HAP-1 (cell line): ENCODE measurements at regions not wholly inside any gene's neighbourhood (a gene's known extent, or its start where the extent isn't known, plus 50 kb on each side); places are given as distances from the start of the nearest gene placed in this dataset.
A peak's percentile ranks its signal among the peaks of the same experiment; 100 is the strongest.
"Not testable (repeated sequence)": the region's sequence is repeated elsewhere in the genome, so short reads cannot be mapped to it uniquely, and the experiment has no call there.

Source experiments
- DNase-seq, 2 experiments: peaks; one replicate each; pipeline ENCODE4 v3.0.0-alpha.2; 2016 to 2020; ENCODE audit warnings: low spot score in 2 of 2
- H3K27me3 ChIP-seq: fragments of 250-450 bp; sonication (Bioruptor Pico); 2 replicates; pipeline ENCODE4 v1.5.1; 2020; ENCODE audit warnings: low read depth, mild to moderate bottlenecking, moderate library complexity
- H3K36me3 ChIP-seq: fragments of 250-450 bp; sonication (Bioruptor Pico); replicated peaks from 2 replicates; pipeline ENCODE4 v1.5.1; 2020; ENCODE audit warnings: mild to moderate bottlenecking
- H3K4me1 ChIP-seq: fragments of 250-450 bp; sonication (Bioruptor Pico); 2 replicates; pipeline ENCODE4 v1.5.1; 2020; ENCODE audit warnings: mild to moderate bottlenecking
- H3K4me3 ChIP-seq: fragments of 250-450 bp; sonication (Bioruptor Pico); 2 replicates; pipeline ENCODE4 v1.5.1; 2020; ENCODE audit warnings: mild to moderate bottlenecking, moderate library complexity
- H3K9me3 ChIP-seq: fragments of 250-450 bp; sonication (Bioruptor Pico); 2 replicates; pipeline ENCODE4 v1.5.1; 2020; ENCODE audit warnings: mild to moderate bottlenecking, moderate library complexity
- in situ Hi-C: fragments of 300-500 bp; cut with MboI; formaldehyde crosslinking; loops from 3 replicates; pipeline ENCODE4 v1.14.3; 2020; ENCODE audit warnings: low sequenced_read_pairs, inconsistent platforms, mixed read lengths

DNA sequence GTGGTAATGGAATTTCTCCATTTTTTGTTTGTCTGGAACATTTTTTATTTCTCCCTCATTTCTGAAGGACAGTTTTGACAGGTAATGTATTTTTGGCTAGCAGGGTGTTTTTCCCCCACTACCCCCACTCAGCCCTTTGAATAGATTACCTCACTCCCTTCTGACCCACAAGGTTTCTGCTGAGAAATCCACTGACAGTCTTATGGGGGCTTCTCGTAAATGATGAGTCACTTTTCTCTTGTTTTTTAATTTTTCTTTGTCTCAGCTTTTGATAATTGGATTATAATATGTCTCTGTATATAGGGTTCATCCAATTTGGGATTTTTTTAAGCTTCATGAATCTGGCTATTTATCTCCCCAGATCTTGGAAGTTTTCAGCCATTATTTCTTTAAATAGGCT lies 74.7 kb upstream of the CCDC71L start:
- in situ Hi-C loops: loop anchor here (25.0 kb wide), 1 partner anchor 548 kb away; no protein-coding TSS in a partner anchor

DNA sequence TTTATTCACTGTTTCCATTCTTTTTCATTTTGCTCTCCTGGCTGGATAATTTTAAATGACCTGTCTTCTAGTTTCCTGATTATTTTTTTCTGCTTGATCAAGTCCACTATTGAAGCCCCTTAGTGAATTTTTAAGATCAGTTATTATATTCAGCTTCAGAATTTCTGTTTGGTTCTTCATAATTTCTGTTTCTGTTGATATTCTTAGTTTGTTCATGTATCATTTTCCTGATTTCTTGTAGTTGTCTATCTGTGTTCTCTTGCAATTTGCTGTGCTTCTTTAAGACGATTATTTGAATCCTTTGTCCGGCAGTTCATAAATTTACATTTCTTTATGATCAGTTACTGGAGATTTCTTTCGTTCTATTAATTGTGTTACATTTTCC lies 75.2 kb upstream of the CCDC71L start:
- no peak for DNase-seq
- Histone ChIP-seq H3K36me3 (no peaks in the 10 kb centered on the region), H3K4me3 (no peak overlapping the region), H3K9me3 (no peaks in the 10 kb centered on the region), H3K4me1 (no peaks in the 10 kb centered on the region), H3K27me3 (no peaks in the 10 kb centered on the region)
- in situ Hi-C loops: loop anchor here (25.0 kb wide), 1 partner anchor 549 kb away; no protein-coding TSS in a partner anchor

More for the DNA sequence above, 74.7 kb upstream of the CCDC71L start:
- H3K9me3 ChIP-seq: no peaks in the 10 kb centered on the region
- H3K4me3 ChIP-seq: no peak overlapping the region
- no peaks in the 10 kb centered on the region for H3K36me3 ChIP-seq
- DNase-seq: no peak
- no peaks in the 10 kb centered on the region for H3K4me1 ChIP-seq
- H3K27me3 ChIP-seq: no peaks in the 10 kb centered on the region

DNA sequence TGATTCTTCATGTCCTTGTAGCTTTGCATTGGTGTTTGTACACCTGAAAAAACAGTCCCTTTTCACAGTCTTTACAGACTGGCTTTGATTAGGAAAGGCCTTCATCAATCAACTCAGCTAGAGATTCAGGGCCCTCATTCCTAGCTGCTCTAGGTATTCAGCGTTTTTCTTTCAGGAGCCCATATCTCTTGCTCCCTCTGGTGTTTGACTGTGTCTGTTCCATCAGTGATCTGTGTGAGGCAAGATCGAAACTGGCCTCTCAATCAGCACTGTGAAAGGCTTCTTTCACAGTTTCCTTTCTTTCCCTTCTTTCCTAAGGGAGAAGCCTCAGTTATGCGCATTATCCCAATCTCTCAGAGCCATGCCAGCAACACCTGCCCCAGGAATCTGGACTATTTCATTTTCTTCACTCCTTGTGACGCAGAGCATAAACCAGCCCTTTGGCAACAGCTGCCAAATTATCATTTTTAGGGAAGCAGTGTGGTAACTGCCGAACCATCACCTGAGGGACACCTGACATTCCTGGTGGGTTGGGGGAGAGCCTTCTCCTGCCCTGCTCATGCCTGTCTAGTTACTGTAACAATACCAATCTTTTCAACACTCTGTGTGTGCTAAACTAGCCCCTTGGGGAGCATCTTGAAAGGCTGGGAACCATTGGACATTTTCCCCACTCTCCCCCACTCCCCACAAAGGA lies 75.7 kb upstream of the CCDC71L start:
- in situ Hi-C loops: loop anchor here (25.0 kb wide), 1 partner anchor 549 kb away; no protein-coding TSS in a partner anchor
- no peaks in the 10 kb centered on the region for H3K27me3 ChIP-seq
- no peaks in the 10 kb centered on the region for H3K36me3 ChIP-seq
- H3K4me1 ChIP-seq: no peaks in the 10 kb centered on the region
- H3K4me3 ChIP-seq: no peak overlapping the region
- H3K9me3 ChIP-seq: no peaks in the 10 kb centered on the region
- peak in 1 of 2 experiments; percentile 29 for DNase-seq

DNA sequence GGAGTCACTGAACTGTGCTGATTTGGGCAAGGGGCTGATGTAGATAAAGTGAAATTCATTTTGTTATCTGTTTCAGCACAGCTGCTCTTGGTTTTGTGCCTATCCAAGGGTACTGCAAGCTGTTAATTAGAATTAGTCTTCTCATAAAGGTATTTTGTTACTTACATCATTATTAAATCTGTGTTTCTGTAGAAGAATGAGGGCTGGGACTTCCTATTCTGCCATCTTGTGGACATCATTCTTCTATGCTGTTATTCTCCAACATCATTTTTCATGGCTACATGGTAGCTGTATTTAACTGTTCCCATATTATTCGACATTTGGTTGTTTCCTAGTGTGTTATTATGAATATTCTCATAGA lies 76.2 kb upstream of the CCDC71L start:
- no peaks in the 10 kb centered on the region for H3K36me3 ChIP-seq
- DNase-seq: no peak
- H3K9me3 ChIP-seq: no peaks in the 10 kb centered on the region
- no peaks in the 10 kb centered on the region for H3K27me3 ChIP-seq
- in situ Hi-C loops: loop anchor here (25.0 kb wide), 1 partner anchor 550 kb away; no protein-coding TSS in a partner anchor
- H3K4me1 ChIP-seq: no peaks in the 10 kb centered on the region
- H3K4me3 ChIP-seq: no peak overlapping the region

DNA sequence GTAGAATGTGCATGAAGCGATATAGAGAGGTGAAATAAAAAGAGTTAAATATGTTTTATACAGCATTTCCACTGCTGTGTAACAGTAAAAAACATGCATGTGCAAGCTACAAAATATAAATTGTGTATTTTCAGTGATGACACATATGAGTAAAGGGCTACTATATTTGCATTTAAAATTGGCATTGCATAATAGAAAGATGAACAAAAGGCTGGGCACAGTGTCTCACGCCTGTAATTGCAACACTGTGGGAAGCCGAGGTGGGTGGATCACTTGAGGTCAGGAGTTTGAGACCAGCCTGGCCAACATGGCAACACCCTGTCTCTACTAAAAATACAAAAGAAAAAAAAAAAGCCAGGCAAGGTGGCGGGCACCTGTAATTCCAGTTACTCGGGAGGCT lies 79.8 kb upstream of the CCDC71L start:
- in situ Hi-C loops: loop anchor here (25.0 kb wide), 1 partner anchor 554 kb away; no protein-coding TSS in a partner anchor
- H3K36me3 ChIP-seq: no peaks in the 10 kb centered on the region
- no peaks in the 10 kb centered on the region for H3K27me3 ChIP-seq
- no peak for DNase-seq
- H3K4me3 ChIP-seq: no peak overlapping the region
- no peaks in the 10 kb centered on the region for H3K4me1 ChIP-seq
- H3K9me3 ChIP-seq: no peaks in the 10 kb centered on the region

DNA sequence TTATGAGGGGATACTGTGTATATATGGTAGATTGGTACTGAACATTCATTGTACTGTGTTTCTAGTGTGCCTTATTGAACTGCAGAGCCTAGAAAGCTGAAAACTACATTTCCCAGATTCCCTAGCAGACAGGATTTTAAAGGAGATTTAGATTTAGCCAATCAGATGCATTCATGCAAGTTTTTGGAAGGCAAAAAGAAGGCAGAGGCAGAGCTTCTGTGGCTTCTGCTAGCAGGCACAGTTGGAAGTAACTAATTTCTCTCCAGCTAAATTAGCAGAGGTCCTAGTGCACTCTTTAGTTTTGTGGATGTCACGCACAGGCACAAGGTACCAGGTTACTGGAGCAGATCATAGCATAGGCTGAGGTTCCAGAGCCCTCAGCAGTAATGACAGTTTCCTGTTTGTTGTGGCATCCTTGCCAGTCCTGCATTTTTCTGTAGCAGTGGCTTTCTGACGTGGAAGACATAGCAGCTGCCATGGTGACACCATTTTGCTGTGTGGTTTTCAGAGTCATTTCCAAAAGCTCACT lies 83.7 kb upstream of the CCDC71L start:
- Histone ChIP-seq H3K36me3 (no peaks in the 10 kb centered on the region), H3K9me3 (no peaks in the 10 kb centered on the region), H3K4me1 (no peaks in the 10 kb centered on the region), H3K27me3 (no peaks in the 10 kb centered on the region; the same call in 1 of the 2 replicates), H3K4me3 (no peak overlapping the region)
- no peak for DNase-seq
- in situ Hi-C loops: loop anchor here (25.0 kb wide), 1 partner anchor 557 kb away; no protein-coding TSS in a partner anchor

DNA sequence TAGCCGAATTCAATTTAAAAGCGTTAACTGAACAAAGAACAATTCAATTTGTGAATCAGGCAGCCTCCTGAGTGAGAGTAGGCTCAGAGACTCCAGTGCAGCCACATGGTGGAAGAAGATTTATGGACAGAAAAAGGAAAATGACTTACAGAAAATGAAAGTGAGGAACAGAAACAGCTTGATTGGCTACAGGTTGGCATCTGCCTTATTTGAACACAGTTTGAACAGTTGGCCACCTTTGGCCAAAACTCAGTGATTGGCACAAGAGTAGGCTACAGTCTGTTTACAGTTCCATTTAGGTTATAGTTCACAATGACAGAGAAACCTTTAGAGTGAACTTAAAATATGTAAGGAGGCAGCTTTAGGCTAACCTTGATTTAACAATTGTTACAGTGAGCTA lies 86.3 kb upstream of the CCDC71L start:
- in situ Hi-C loops: loop anchor here (25.0 kb wide), 1 partner anchor 560 kb away; no protein-coding TSS in a partner anchor
- H3K9me3 ChIP-seq, H3K36me3 ChIP-seq, H3K27me3 ChIP-seq, H3K4me3 ChIP-seq, H3K4me1 ChIP-seq, DNase-seq: not testable (repeated sequence)

DNA sequence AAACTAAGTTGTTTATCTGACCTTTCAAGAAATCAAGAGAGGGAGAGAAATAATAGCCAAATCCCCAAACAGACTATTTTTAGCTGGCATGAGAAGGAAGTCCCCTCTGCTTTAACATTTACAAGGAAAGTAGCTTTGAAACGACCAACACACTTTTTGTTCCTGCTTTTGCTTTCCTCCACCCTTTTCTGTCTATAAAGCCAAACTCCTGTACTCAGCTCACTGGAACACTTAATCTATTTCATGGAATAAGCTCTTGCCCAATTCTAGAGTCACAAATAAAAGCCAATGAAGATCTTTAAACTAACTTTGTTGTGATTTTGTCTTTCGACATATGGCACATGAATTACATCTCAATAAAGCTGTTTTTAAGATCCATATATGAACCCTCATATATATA lies 86.8 kb upstream of the CCDC71L start:
- in situ Hi-C loops: loop anchor here (25.0 kb wide), 1 partner anchor 561 kb away; no protein-coding TSS in a partner anchor
- no peaks in the 10 kb centered on the region for H3K9me3 ChIP-seq
- no peak overlapping the region for H3K4me3 ChIP-seq
- no peak for DNase-seq
- no peaks in the 10 kb centered on the region; the same call in 1 of the 2 replicates for H3K27me3 ChIP-seq
- no peaks in the 10 kb centered on the region for H3K36me3 ChIP-seq
- no peaks in the 10 kb centered on the region for H3K4me1 ChIP-seq

DNA sequence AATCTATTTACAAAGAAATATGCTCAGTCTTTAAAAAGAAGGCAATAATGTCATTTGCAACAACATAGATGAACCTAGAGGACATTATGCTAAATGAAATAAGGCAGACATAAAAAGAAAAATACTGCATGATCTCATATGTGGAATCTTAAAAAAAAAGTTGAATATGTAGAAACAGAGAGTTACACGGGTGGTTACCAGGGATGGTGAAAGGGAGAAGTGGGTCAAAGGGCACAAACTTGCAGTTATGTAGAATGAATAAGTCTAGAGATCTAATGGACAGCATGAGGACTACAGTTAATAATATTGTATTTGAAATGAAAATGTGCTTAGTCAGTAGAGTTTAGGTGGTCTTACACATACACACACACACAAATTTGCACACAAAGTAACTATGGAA lies 88.2 kb upstream of the CCDC71L start:
- in situ Hi-C loops: loop anchor here (25.0 kb wide), 1 partner anchor 562 kb away; no protein-coding TSS in a partner anchor
- H3K4me3 ChIP-seq: no peak overlapping the region
- H3K4me1 ChIP-seq: no peaks in the 10 kb centered on the region; the same call in 1 of the 2 replicates
- H3K9me3 ChIP-seq: no peaks in the 10 kb centered on the region
- no peaks in the 10 kb centered on the region; the same call in 1 of the 2 replicates for H3K27me3 ChIP-seq
- no peaks in the 10 kb centered on the region for H3K36me3 ChIP-seq
- no peak for DNase-seq

DNA sequence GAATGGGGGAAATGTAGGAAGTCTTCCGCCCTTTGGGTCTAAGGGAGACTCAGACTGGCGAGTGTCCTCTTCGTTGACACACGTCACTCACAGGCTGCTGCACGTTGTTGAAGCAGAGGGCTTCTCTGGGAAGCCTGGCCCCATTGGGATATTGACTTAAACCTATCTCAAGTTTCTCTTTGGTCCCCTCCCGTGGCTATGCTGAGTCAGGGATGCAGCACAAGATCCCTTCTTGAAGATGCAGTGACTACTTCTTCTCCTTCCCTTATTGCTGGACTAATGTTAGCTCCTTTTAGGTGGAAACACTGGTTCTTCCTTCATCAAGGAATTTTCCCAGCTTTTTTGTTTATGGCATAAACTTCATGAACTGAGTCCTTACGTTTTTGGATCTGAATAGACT lies 89.8 kb upstream of the CCDC71L start:
- peaks cover 10% of the 10 kb centered on the region for H3K9me3 ChIP-seq

DNA sequence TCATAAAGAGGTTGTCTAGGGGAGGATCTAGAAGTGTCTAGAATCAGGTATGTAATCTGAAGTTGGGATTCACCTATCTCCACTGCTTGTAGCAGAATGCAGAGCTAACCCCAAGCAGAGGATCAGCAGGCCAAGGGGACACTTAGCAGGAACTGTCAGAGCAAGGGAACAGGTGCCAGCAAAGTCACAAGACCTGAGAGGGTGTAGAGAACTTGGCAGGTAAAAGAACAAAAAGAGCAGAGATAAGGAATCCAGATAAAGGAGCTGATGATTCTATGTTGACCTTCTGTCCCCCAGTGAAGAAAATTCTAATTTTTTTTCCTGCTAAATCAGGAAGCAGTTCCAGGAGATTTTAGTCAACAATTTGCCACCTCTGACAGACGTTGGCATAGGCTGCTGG lies 91.4 kb upstream of the CCDC71L start:
- DNase-seq: no peak
- H3K27me3 ChIP-seq: no peaks in the 10 kb centered on the region; the same call in 1 of the 2 replicates
- peaks cover 10% of the 10 kb centered on the region for H3K4me1 ChIP-seq
- H3K4me3 ChIP-seq: no peak overlapping the region
- in situ Hi-C loops: no loop called here
- H3K36me3 ChIP-seq: no peaks in the 10 kb centered on the region
- peaks cover 10% of the 10 kb centered on the region for H3K9me3 ChIP-seq

More for the DNA sequence above, 89.8 kb upstream of the CCDC71L start:
- in situ Hi-C loops: no loop called here
- no peaks in the 10 kb centered on the region for H3K36me3 ChIP-seq
- H3K4me3 ChIP-seq: no peak overlapping the region
- no peaks in the 10 kb centered on the region; the same call in 1 of the 2 replicates for H3K27me3 ChIP-seq
- peaks cover 4% of the 10 kb centered on the region for H3K4me1 ChIP-seq
- DNase-seq: no peak

DNA sequence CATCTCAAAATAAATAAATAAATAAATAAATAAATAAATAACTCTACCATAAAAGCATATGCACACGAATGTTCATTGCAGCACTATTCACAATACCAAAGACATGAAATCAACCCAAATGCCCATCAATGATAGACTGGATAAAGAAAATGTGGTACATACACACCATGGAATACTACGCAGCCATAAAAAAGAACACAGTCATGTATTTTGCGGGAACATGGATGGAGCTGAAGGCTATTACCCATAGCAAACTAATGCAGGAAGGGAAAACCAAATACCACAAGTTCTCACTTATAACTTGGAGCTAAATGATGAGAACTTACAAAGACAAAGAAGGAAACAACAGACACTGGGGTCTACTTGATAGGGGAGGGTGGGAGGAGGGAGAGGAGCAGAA lies 94.1 kb upstream of the CCDC71L start:
- H3K36me3 ChIP-seq, H3K4me1 ChIP-seq, DNase-seq, H3K4me3 ChIP-seq, H3K27me3 ChIP-seq, in situ Hi-C loops: not testable (repeated sequence)
- peaks cover 10% of the 10 kb centered on the region for H3K9me3 ChIP-seq

DNA sequence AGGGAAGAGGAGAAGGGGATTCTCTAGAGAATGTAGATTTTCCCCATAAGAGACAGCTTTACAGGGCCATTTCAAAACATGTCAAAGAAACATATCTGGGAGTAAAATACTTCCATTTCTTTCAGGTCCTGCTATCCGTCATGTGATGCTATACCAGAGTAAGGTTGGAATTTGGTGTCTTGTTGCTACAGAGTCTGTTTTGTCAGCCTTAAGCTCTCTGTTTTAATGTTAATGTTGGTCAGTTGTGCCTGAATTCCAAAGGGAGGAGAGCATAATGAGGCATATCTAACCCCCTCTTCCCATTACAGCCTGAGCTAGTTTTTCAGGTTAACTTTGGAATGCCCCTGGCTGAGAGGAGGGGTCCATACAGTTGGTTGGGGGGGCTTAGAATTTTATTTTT lies 94.7 kb upstream of the CCDC71L start:
- peak; percentile 26 to 89 for DNase-seq
- H3K9me3 ChIP-seq: peaks cover 10% of the 10 kb centered on the region
- no peaks in the 10 kb centered on the region for H3K27me3 ChIP-seq
- in situ Hi-C loops: no loop called here
- no peak overlapping the region for H3K4me3 ChIP-seq
- peaks cover 10% of the 10 kb centered on the region for H3K4me1 ChIP-seq
- no peaks in the 10 kb centered on the region for H3K36me3 ChIP-seq

DNA sequence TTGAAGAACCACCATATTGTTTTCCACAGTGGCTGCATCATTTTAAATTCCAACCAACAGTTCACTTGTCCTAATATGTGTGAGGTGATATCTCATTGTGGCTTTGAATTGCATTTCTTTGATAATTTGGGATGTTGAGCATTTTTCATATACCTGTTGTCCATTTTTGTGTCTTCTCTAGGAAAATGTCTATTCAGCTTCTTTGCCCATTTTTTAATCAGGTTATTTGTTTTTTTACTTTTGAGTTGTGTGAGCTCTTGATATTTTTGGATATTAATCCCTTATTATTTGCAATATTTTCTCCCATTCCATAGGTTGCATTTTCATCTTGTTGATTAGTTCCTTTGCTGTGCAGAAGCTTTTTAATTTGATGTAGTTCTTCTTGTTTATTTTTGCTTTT lies 95.1 kb upstream of the CCDC71L start:
- H3K36me3 ChIP-seq: no peaks in the 10 kb centered on the region
- no peaks in the 10 kb centered on the region for H3K27me3 ChIP-seq
- peaks cover 10% of the 10 kb centered on the region for H3K9me3 ChIP-seq
- H3K4me3 ChIP-seq: no peak overlapping the region
- in situ Hi-C loops: no loop called here
- peaks cover 10% of the 10 kb centered on the region for H3K4me1 ChIP-seq
- no peak for DNase-seq
